Panc1 (cell line): ENCODE measurements at regions not wholly inside any gene's neighbourhood (a gene's known extent, or its start where the extent isn't known, plus 50 kb on each side); places are given as distances from the start of the nearest gene placed in this dataset.

ENCODE experiments used
- ATAC-seq: fragments of 200-7000 bp; cut with Tn5 transposase; 2 replicates; pipeline ENCODE4 v1.9.1; 2020; ENCODE audit warnings: mild to moderate bottlenecking, moderate library complexity
- BruUV-seq: library from RNA; stranded (reverse); fragments of 400-500 nt; replicated peaks from 2 replicates; lab custom pipeline; 2021; lab: Mats Ljungman, UMichigan
- CTCF ChIA-PET: fragments of 300-600 bp; sonication (Branson Sonifier 250); formaldehyde crosslinking; loops from one replicate; lab custom pipeline; 2022; ENCODE audit warnings: antibody characterized with exemption; lab: Charles Lee
- POLR2A ChIA-PET: fragments of 300-600 bp; sonication (Branson Sonifier 250); formaldehyde crosslinking; loops from one replicate; lab custom pipeline; 2022; ENCODE audit warnings: antibody characterized with exemption; lab: Charles Lee
- DNase-seq: peaks from one replicate; pipeline ENCODE4 v3.0.0-alpha.2; 2010; ENCODE audit warnings: low read depth, low spot score
- H3K27ac ChIP-seq: 2 replicates; pipeline ENCODE4 v1.5.1; 2011; ENCODE audit warnings: mild to moderate bottlenecking, low read length, inconsistent platforms
- H3K27me3 ChIP-seq: fragments of 200-500 bp; sonication (Bioruptor generic); 2 replicates; pipeline ENCODE4 v1.6.0; 2014; ENCODE audit warnings: low read length, inconsistent platforms; ENCODE audit not compliant: control insufficient read depth, insufficient read depth
- H3K36me3 ChIP-seq: fragments of 200-500 bp; sonication (Bioruptor generic); 2 replicates; pipeline ENCODE4 v1.5.1; 2014; ENCODE audit warnings: inconsistent platforms, mild to moderate bottlenecking, low read length, moderate library complexity; ENCODE audit not compliant: control insufficient read depth, insufficient read depth
- H3K4me1 ChIP-seq: 2 replicates; pipeline ENCODE4 v1.5.1; 2011; ENCODE audit warnings: inconsistent platforms, mild to moderate bottlenecking, low read length, moderate library complexity; ENCODE audit not compliant: control insufficient read depth, insufficient read depth
- H3K4me3 ChIP-seq, 2 experiments: 2 replicates each; pipeline ENCODE4 v1.5.1; 2011 to 2012; ENCODE audit warnings: low read depth in 2 of 2, low read length in 2 of 2, mild to moderate bottlenecking in 2 of 2, inconsistent platforms in 1 of 2, moderate library complexity in 1 of 2
- H3K9me3 ChIP-seq: fragments of 200-500 bp; sonication (Bioruptor generic); 2 replicates; pipeline ENCODE4 v1.5.1; 2014; ENCODE audit warnings: low read depth, mild to moderate bottlenecking, inconsistent platforms, low read length, moderate library complexity; ENCODE audit not compliant: control insufficient read depth, insufficient read depth
- CTCF ChIP-seq: fragments of 450-650 bp; IDR thresholded peaks from 2 replicates; pipeline ENCODE4 v1.5.1; 2017; ENCODE audit warnings: mild to moderate bottlenecking
- POLR2AphosphoS5 ChIP-seq: IDR thresholded peaks from 2 replicates; pipeline ENCODE4 v1.6.1; 2012; ENCODE audit warnings: mild to moderate bottlenecking, low read depth, low read length, moderate library complexity
- REST ChIP-seq, 2 experiments: IDR thresholded peaks; 2 replicates each; pipeline ENCODE4 v1.6.1; 2011 to 2012; ENCODE audit warnings: low read depth in 2 of 2, control low read depth in 1 of 2, low read length in 1 of 2, mild to moderate bottlenecking in 1 of 2, moderate library complexity in 1 of 2; ENCODE audit not compliant: insufficient read depth in 1 of 2
- SIN3A ChIP-seq: IDR thresholded peaks from 2 replicates; pipeline ENCODE4 v1.6.1; 2012; ENCODE audit warnings: low read depth, mild to moderate bottlenecking, low read length, moderate library complexity, borderline replicate concordance; ENCODE audit not compliant: insufficient read depth
- TCF7L2 ChIP-seq: IDR thresholded peaks from 2 replicates; pipeline ENCODE4 v1.6.1; 2011; ENCODE audit warnings: mild to moderate bottlenecking, low read depth, low read length, inconsistent platforms
- in situ Hi-C: cut with HindIII; loops from 2 replicates; pipeline ENCODE4 v1.10.0; 2016; ENCODE audit warnings: low sequenced_read_pairs, low pct_unique_long_range_greater_than_20kb
- intact Hi-C: fragments of 100-400 bp; cut with micrococcal nuclease; formaldehyde crosslinking; loops from one replicate; pipeline ENCODE4 v1.10.0; 2022; ENCODE audit not compliant: unreplicated experiment

DNA sequence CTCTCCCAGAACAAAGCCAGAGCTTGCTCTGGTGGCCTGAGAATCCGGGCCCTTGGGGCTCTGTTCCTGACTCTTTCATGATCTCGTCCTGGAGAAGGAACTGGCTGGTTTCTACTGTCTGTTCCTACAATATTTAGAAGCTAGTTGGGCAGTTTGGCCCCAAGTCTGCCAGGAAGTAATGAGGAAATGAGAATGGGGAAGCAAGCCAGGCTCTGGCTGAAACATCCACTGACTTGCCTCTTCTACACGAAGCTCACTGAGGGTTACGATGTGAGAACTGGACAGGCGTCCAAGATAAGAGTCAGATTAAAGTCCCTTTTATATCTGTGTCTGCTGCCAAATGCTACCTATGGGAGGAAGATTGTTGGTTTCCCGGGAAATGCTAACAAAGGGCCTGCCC lies 110.0 kb upstream of the KIRREL3 start:
- Histone ChIP-seq H3K36me3 (no peaks in the 10 kb centered on the region), H3K9me3 (no peaks in the 10 kb centered on the region), H3K27me3 (0 out of 2 replicates have a peak, but pooled peaks cover 2% of the 10 kb centered on the region), H3K27ac (no peak overlapping the region), H3K4me3 (no peak overlapping the region), H3K4me1 (no peaks in the 10 kb centered on the region)
- CTCF ChIA-PET = interaction anchor here (0.6 kb wide), 1 partner anchor 366 kb away, joined by 6 read pairs; no protein-coding TSS in a partner anchor
- TF ChIP-seq SIN3A = no peak
- TF ChIP-seq CTCF = no peak
- TF ChIP-seq TCF7L2 = no peak
- no peak for TF ChIP-seq REST (IDR thresholded peaks at IDR 0.05; ENCODE audit: insufficient read depth in 1 of 2, low read depth in 2 of 2, low read length in 1 of 2)
- TF ChIP-seq POLR2AphosphoS5 = no peak
- BruUV-seq = no TSS peak
- intact Hi-C loops (no loop called here), in situ Hi-C loops (no loop called here)
- no peak for DNase-seq
- ATAC-seq = no peak
- POLR2A ChIA-PET = no interaction called here

DNA sequence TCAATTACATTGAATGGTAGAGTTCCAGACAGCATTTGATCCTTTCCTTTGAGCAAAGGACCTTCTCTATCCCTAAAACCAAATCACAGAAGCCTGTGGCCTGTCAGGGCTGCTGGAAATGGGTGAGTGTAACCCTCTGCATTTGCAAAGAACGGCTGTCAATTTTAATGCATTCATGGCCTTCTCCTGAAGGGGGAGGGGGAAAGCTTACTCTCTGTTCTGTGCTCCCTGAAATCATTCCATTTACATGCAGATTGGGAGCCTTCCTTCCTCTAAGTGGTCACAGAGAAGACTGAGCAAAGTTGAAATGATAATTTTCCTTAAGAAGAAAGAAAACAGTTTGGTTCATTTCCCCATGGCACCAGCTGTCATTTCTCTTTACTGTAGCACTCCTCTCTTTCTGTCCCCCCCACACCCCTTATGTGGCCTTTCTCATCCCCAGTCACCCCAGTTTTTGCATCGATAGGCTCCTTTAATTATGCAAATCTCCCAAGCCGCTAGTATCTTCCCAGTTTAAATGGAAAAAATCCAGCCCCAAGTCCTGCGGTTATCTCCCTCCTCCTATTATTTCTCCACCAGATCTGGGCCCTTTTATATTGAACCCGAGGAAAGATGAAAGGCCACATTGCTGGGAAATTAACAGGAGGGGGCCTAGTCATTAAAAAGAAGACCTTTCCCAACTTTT lies 109.4 kb upstream of the KIRREL3 start:
- Histone ChIP-seq H3K9me3 (no peaks in the 10 kb centered on the region), H3K27ac (no peak overlapping the region), H3K4me1 (no peaks in the 10 kb centered on the region), H3K36me3 (no peaks in the 10 kb centered on the region), H3K4me3 (no peak overlapping the region), H3K27me3 (0 out of 2 replicates have a peak, but pooled peaks cover 2% of the 10 kb centered on the region)
- no peak for ATAC-seq
- CTCF ChIA-PET = no interaction called here
- DNase-seq = no peak
- intact Hi-C loops = no loop called here
- in situ Hi-C loops = no loop called here
- BruUV-seq = no TSS peak
- no peak for TF ChIP-seq TCF7L2
- no peak for TF ChIP-seq REST (IDR thresholded peaks at IDR 0.05; ENCODE audit: insufficient read depth in 1 of 2, low read depth in 2 of 2, low read length in 1 of 2)
- TF ChIP-seq SIN3A = no peak
- no peak for TF ChIP-seq CTCF
- no peak for TF ChIP-seq POLR2AphosphoS5
- POLR2A ChIA-PET = no interaction called here
